ENCODE measurements at regions not wholly inside any gene's neighbourhood (a gene's known extent, or its start where the extent isn't known, plus 50 kb on each side); places are given as distances from the start of the nearest gene placed in this dataset.
A peak's percentile ranks its signal among the peaks of the same experiment; 100 is the strongest.

- TF ChIP-seq BRF1 (IDR thresholded peaks at IDR 0.05; ENCODE audit: borderline replicate concordance, extremely low read depth, insufficient read length), result no peak
- peak; percentile 50; the same call in 1 of the 2 replicates for TF ChIP-seq CREB1 (IDR thresholded peaks at IDR 0.05)
- no peak for TF ChIP-seq CREB1 (CRISPR knock-in tag; IDR thresholded peaks at IDR 0.05)
- TF ChIP-seq SETDB1 (IDR thresholded peaks at IDR 0.05; ENCODE audit: low read length), result no peak
- TF ChIP-seq, protein P1, sequence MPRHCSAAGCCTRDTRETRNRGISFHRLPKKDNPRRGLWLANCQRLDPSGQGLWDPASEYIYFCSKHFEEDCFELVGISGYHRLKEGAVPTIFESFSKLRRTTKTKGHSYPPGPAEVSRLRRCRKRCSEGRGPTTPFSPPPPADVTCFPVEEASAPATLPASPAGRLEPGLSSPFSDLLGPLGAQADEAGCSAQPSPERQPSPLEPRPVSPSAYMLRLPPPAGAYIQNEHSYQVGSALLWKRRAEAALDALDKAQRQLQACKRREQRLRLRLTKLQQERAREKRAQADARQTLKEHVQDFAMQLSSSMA (CRISPR knock-in tag; IDR thresholded peaks at IDR 0.05), result no peak
- TF ChIP-seq ELK1 (CRISPR knock-in tag; IDR thresholded peaks at IDR 0.05), result no peak
- TF ChIP-seq SMARCB1 (IDR thresholded peaks at IDR 0.05; ENCODE audit: insufficient read length, low read depth), result peak; percentile 71
- no peak for TF ChIP-seq RB1 (IDR thresholded peaks at IDR 0.05; ENCODE audit: low read depth)
- TF ChIP-seq MECOM (CRISPR knock-in tag; IDR thresholded peaks at IDR 0.05), result no peak
- TF ChIP-seq ZNF253 (CRISPR knock-in tag; conservative IDR thresholded peaks at IDR 0.05), result no peak
- peak; percentile 23; the same call in 1 of the 2 replicates for TF ChIP-seq TFAP4 (CRISPR knock-in tag; IDR thresholded peaks at IDR 0.05; ENCODE audit: borderline replicate concordance)
- TF ChIP-seq MBD1 (CRISPR knock-in tag; IDR thresholded peaks at IDR 0.05), result no peak
- TF ChIP-seq ARID3B (CRISPR knock-in tag; IDR thresholded peaks at IDR 0.05; ENCODE audit: borderline replicate concordance), result no peak
- TF ChIP-seq, protein P2, sequence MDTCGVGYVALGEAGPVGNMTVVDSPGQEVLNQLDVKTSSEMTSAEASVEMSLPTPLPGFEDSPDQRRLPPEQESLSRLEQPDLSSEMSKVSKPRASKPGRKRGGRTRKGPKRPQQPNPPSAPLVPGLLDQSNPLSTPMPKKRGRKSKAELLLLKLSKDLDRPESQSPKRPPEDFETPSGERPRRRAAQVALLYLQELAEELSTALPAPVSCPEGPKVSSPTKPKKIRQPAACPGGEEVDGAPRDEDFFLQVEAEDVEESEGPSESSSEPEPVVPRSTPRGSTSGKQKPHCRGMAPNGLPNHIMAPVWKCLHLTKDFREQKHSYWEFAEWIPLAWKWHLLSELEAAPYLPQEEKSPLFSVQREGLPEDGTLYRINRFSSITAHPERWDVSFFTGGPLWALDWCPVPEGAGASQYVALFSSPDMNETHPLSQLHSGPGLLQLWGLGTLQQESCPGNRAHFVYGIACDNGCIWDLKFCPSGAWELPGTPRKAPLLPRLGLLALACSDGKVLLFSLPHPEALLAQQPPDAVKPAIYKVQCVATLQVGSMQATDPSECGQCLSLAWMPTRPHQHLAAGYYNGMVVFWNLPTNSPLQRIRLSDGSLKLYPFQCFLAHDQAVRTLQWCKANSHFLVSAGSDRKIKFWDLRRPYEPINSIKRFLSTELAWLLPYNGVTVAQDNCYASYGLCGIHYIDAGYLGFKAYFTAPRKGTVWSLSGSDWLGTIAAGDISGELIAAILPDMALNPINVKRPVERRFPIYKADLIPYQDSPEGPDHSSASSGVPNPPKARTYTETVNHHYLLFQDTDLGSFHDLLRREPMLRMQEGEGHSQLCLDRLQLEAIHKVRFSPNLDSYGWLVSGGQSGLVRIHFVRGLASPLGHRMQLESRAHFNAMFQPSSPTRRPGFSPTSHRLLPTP (IDR thresholded peaks at IDR 0.05; ENCODE audit: borderline replicate concordance, extremely low read depth, insufficient read length), result no peak
Observed at GRCh38 chr3:170703121-170703588, 117.3 kb upstream of the SLC7A14 start (continued).

Measured in K562 (cell line).